ENCODE measurements at regions not wholly inside any gene's neighbourhood (a gene's known extent, or its start where the extent isn't known, plus 50 kb on each side); places are given as distances from the start of the nearest gene placed in this dataset.
"Not testable (repeated sequence)": the region's sequence is repeated elsewhere in the genome, so short reads cannot be mapped to it uniquely, and the experiment has no call there.

GRCh38 chr1:232441036-232441411 lies 188.9 kb downstream of the SIPA1L2 start:
- DNase-seq: no peak

- DNase-seq: no peak
Measured at GRCh38 chr1:232440325-232441035, 189.5 kb downstream of the SIPA1L2 start.

- DNase-seq: no peak
Measured at GRCh38 chr1:232439011-232439410, 190.9 kb downstream of the SIPA1L2 start.

- DNase-seq: no peak
Measured at GRCh38 chr1:232438476-232438875, 191.5 kb downstream of the SIPA1L2 start.

- no peak for DNase-seq
Measured at GRCh38 chr1:232437510-232437909, 192.4 kb downstream of the SIPA1L2 start.

- no peak for DNase-seq
Measured at GRCh38 chr1:232435729-232436128, 194.2 kb downstream of the SIPA1L2 start.

GRCh38 chr1:232432313-232432712 lies 197.6 kb downstream of the SIPA1L2 start:
- no peak for DNase-seq

- DNase-seq: no peak
Measured at GRCh38 chr1:232431748-232432147, 198.2 kb downstream of the SIPA1L2 start.

- DNase-seq: no peak
Measured at GRCh38 chr1:232431326-232431725, 198.6 kb downstream of the SIPA1L2 start.

GRCh38 chr1:232430467-232430866 lies 199.5 kb downstream of the SIPA1L2 start:
- DNase-seq: no peak

- DNase-seq: no peak
Measured at GRCh38 chr1:232428786-232429530, 201.0 kb downstream of the SIPA1L2 start.

- no peak for DNase-seq
Measured at GRCh38 chr1:232428036-232428645, 201.8 kb downstream of the SIPA1L2 start.

GRCh38 chr1:232426801-232427200 lies 203.1 kb downstream of the SIPA1L2 start:
- DNase-seq: no peak

- DNase-seq: no peak
Measured at GRCh38 chr1:232425421-232425820, 204.5 kb downstream of the SIPA1L2 start.

- DNase-seq: no peak
Measured at GRCh38 chr1:232423591-232423990, 206.3 kb downstream of the SIPA1L2 start.

GRCh38 chr1:232422898-232423297 lies 207.0 kb downstream of the SIPA1L2 start:
- DNase-seq: no peak

- no peak for DNase-seq
Measured at GRCh38 chr1:232422098-232422497, 207.8 kb downstream of the SIPA1L2 start.

- DNase-seq: no peak
Measured at GRCh38 chr1:232421143-232421796, 208.7 kb downstream of the SIPA1L2 start.

- no peak for DNase-seq
Measured at GRCh38 chr1:232417636-232418248, 212.2 kb downstream of the SIPA1L2 start.

GRCh38 chr1:232416026-232416568 lies 213.8 kb downstream of the SIPA1L2 start:
- no peak for DNase-seq

- not testable (repeated sequence) for DNase-seq
Measured at GRCh38 chr1:232415481-232415880, 214.5 kb downstream of the SIPA1L2 start.

- no peak for DNase-seq
Measured at GRCh38 chr1:232414100-232414499, 215.8 kb downstream of the SIPA1L2 start.

- no peak for DNase-seq
Measured at GRCh38 chr1:232413674-232414073, 216.3 kb downstream of the SIPA1L2 start.
